HEK293 (cell line): ENCODE measurements at regions not wholly inside any gene's neighbourhood (a gene's known extent, or its start where the extent isn't known, plus 50 kb on each side); places are given as distances from the start of the nearest gene placed in this dataset.
A peak's percentile ranks its signal among the peaks of the same experiment; 100 is the strongest.

Source experiments
- CTCF ChIA-PET: fragments of 350-600 bp; formaldehyde crosslinking; extraction: SDS; loops from one replicate; lab custom pipeline; 2021; ENCODE audit warnings: antibody characterized with exemption; lab: Yijun Ruan, JAX
- POLR2A ChIA-PET: fragments of 300-600 bp; formaldehyde crosslinking; extraction: SDS; loops from one replicate; lab custom pipeline; 2020; ENCODE audit warnings: antibody characterized with exemption, inconsistent platforms; lab: Yijun Ruan, JAX
- H3K27ac ChIP-seq: fragments of 200-500 bp; sonication (Bioruptor generic); 2 replicates; pipeline ENCODE4 v1.5.1; 2014; ENCODE audit warnings: low read depth, low read length, control low read depth, inconsistent platforms; ENCODE audit errors: extremely low read depth
- H3K36me3 ChIP-seq, 2 experiments: fragments of 200-500 bp in 1 of 2; sonication (Bioruptor generic) in 1 of 2; 1 replicate in 1 of 2; 2 replicates in 1 of 2; pipeline ENCODE4 v1.5.1; 2014 to 2017; ENCODE audit warnings: inconsistent platforms in 2 of 2, low read length in 2 of 2; ENCODE audit not compliant: control insufficient read depth in 2 of 2, insufficient read depth in 1 of 2
- H3K4me1 ChIP-seq: fragments of 200-500 bp; sonication (Bioruptor generic); 2 replicates; pipeline ENCODE4 v1.5.1; 2014; ENCODE audit warnings: mild to moderate bottlenecking, low read length, inconsistent platforms; ENCODE audit not compliant: control insufficient read depth, insufficient read depth
- H3K4me3 ChIP-seq: 2 replicates; pipeline ENCODE4 v1.5.1; 2011; ENCODE audit warnings: low read depth, mild to moderate bottlenecking, control low read depth, low read length, moderate library complexity
- H3K9me3 ChIP-seq: fragments of 200-500 bp; sonication (Bioruptor generic); 2 replicates; pipeline ENCODE4 v1.5.1; 2014; ENCODE audit warnings: low read depth, low read length, inconsistent platforms; ENCODE audit not compliant: control insufficient read depth, insufficient read depth
- EGR2 ChIP-seq: fragments of 450-650 bp; formaldehyde crosslinking; IDR thresholded peaks from 2 replicates; pipeline ENCODE4 v1.5.1; 2016; ENCODE audit warnings: low read depth, missing biosample characterization, missing genetic modification characterization
- HOXA7 ChIP-seq: sonication (generic); formaldehyde crosslinking; IDR thresholded peaks from 2 replicates; pipeline ENCODE4 v1.8.1; 2022; ENCODE audit warnings: missing genetic modification reagents, borderline replicate concordance
- KLF17 ChIP-seq: fragments of 450-650 bp; formaldehyde crosslinking; IDR thresholded peaks from 2 replicates; pipeline ENCODE4 v1.5.1; 2016; ENCODE audit warnings: missing biosample characterization, missing genetic modification characterization
- OSR2 ChIP-seq: fragments of 450-650 bp; formaldehyde crosslinking; IDR thresholded peaks from 2 replicates; pipeline ENCODE4 v1.5.1; 2016; ENCODE audit warnings: missing biosample characterization, missing genetic modification characterization
- SETDB1 ChIP-seq: IDR thresholded peaks from one replicate; pipeline ENCODE4 v1.6.1; 2017; ENCODE audit warnings: mild to moderate bottlenecking, low read length, moderate library complexity, mixed read lengths; ENCODE audit not compliant: insufficient read length
- WT1 ChIP-seq: fragments of 450-650 bp; formaldehyde crosslinking; IDR thresholded peaks from 2 replicates; pipeline ENCODE4 v1.5.1; 2016; ENCODE audit warnings: missing biosample characterization, missing genetic modification characterization
- ZBTB7A ChIP-seq: fragments of 450-650 bp; formaldehyde crosslinking; IDR thresholded peaks from 2 replicates; pipeline ENCODE4 v1.5.1; 2016; ENCODE audit warnings: low read depth, missing biosample characterization, missing genetic modification characterization
- ZFHX2 ChIP-seq: fragments of 450-650 bp; formaldehyde crosslinking; conservative IDR thresholded peaks from 2 replicates; pipeline ENCODE4 v1.5.1; 2016; ENCODE audit warnings: missing biosample characterization, missing genetic modification characterization
- ZFP41 ChIP-seq: fragments of 450-650 bp; formaldehyde crosslinking; IDR thresholded peaks from 2 replicates; pipeline ENCODE4 v1.5.1; 2016; ENCODE audit warnings: missing biosample characterization, missing genetic modification characterization, borderline replicate concordance
- ZNF112 ChIP-seq: fragments of 450-650 bp; formaldehyde crosslinking; IDR thresholded peaks from 2 replicates; pipeline ENCODE4 v1.5.0; 2017; ENCODE audit warnings: missing biosample characterization, missing genetic modification characterization
- ZNF157 ChIP-seq: fragments of 450-650 bp; formaldehyde crosslinking; IDR thresholded peaks from 2 replicates; pipeline ENCODE4 v1.5.1; 2016; ENCODE audit warnings: missing biosample characterization, missing genetic modification characterization
- ZNF184 ChIP-seq: fragments of 450-650 bp; IDR thresholded peaks from 2 replicates; pipeline ENCODE4 v1.5.1; 2018; ENCODE audit warnings: missing biosample characterization, mild to moderate bottlenecking, missing genetic modification characterization
- ZNF202 ChIP-seq: fragments of 450-650 bp; formaldehyde crosslinking; IDR thresholded peaks from 2 replicates; pipeline ENCODE4 v1.5.1; 2016; ENCODE audit warnings: missing biosample characterization, missing genetic modification characterization, borderline replicate concordance
- ZNF24 ChIP-seq: fragments of 450-650 bp; formaldehyde crosslinking; IDR thresholded peaks from 2 replicates; pipeline ENCODE4 v1.5.1; 2016; ENCODE audit warnings: missing biosample characterization, missing genetic modification characterization
- ZNF449 ChIP-seq: fragments of 450-650 bp; formaldehyde crosslinking; IDR thresholded peaks from 2 replicates; pipeline ENCODE4 v1.5.1; 2017; ENCODE audit warnings: missing biosample characterization, mild to moderate bottlenecking, missing genetic modification characterization, moderate library complexity
- ZNF501 ChIP-seq: fragments of 450-650 bp; formaldehyde crosslinking; IDR thresholded peaks from 2 replicates; pipeline ENCODE4 v1.5.1; 2016; ENCODE audit warnings: missing biosample characterization, missing genetic modification characterization
- ZNF521 ChIP-seq: fragments of 450-650 bp; formaldehyde crosslinking; IDR thresholded peaks from 2 replicates; pipeline ENCODE4 v1.5.1; 2017; ENCODE audit warnings: missing biosample characterization, mild to moderate bottlenecking, missing genetic modification characterization
- ZNF560 ChIP-seq: fragments of 450-650 bp; formaldehyde crosslinking; IDR thresholded peaks from 2 replicates; pipeline ENCODE4 v1.5.1; 2017; ENCODE audit warnings: missing biosample characterization, missing genetic modification characterization, borderline replicate concordance
- ZNF571 ChIP-seq: fragments of 450-650 bp; formaldehyde crosslinking; IDR thresholded peaks from 2 replicates; pipeline ENCODE4 v1.5.0; 2017; ENCODE audit warnings: missing biosample characterization, missing genetic modification characterization
- ZNF658 ChIP-seq: fragments of 450-650 bp; formaldehyde crosslinking; IDR thresholded peaks from 2 replicates; pipeline ENCODE4; 2016; ENCODE audit warnings: missing biosample characterization, missing genetic modification characterization
- ZNF670 ChIP-seq: fragments of 450-650 bp; formaldehyde crosslinking; IDR thresholded peaks from 2 replicates; pipeline ENCODE4 v1.5.1; 2016; ENCODE audit warnings: missing biosample characterization, missing genetic modification characterization, low read depth
- ZSCAN23 ChIP-seq: fragments of 450-650 bp; formaldehyde crosslinking; IDR thresholded peaks from 2 replicates; pipeline ENCODE4 v1.5.1; 2016; ENCODE audit warnings: missing biosample characterization, missing genetic modification characterization
- ZSCAN30 ChIP-seq: fragments of 450-650 bp; IDR thresholded peaks from 2 replicates; pipeline ENCODE4 v1.5.1; 2018; ENCODE audit warnings: missing biosample characterization, mild to moderate bottlenecking, missing genetic modification characterization, moderate library complexity
- TF ChIP-seq, protein P1 (sequence below): fragments of 450-650 bp; formaldehyde crosslinking; IDR thresholded peaks from 2 replicates; pipeline ENCODE4 v1.5.1; 2016; ENCODE audit warnings: missing biosample characterization, missing genetic modification characterization

GRCh38 chr1:201670517-201670916 lies 131.6 kb downstream of the NAV1 start:
- H3K27ac ChIP-seq, result no peak overlapping the region
- TF ChIP-seq ZNF501, result no peak
- TF ChIP-seq, protein P1, sequence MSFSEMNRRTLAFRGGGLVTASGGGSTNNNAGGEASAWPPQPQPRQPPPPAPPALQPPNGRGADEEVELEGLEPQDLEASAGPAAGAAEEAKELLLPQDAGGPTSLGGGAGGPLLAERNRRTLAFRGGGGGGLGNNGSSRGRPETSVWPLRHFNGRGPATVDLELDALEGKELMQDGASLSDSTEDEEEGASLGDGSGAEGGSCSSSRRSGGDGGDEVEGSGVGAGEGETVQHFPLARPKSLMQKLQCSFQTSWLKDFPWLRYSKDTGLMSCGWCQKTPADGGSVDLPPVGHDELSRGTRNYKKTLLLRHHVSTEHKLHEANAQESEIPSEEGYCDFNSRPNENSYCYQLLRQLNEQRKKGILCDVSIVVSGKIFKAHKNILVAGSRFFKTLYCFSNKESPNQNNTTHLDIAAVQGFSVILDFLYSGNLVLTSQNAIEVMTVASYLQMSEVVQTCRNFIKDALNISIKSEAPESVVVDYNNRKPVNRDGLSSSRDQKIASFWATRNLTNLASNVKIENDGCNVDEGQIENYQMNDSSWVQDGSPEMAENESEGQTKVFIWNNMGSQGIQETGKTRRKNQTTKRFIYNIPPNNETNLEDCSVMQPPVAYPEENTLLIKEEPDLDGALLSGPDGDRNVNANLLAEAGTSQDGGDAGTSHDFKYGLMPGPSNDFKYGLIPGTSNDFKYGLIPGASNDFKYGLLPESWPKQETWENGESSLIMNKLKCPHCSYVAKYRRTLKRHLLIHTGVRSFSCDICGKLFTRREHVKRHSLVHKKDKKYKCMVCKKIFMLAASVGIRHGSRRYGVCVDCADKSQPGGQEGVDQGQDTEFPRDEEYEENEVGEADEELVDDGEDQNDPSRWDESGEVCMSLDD, result no peak
- 0 out of 2 replicates have a peak, but pooled peaks have one; percentile 12 for TF ChIP-seq ZNF157 (tag by site-specific recombination)
- TF ChIP-seq ZNF560 (tag by site-specific recombination), result no peak
- no peak for TF ChIP-seq ZNF521 (tag by site-specific recombination)
- TF ChIP-seq, all 188 proteins: peak for 1
- ChIA-PET CTCF (no interaction called here), POLR2A (no interaction called here)
- H3K36me3 ChIP-seq, result no peaks in the 10 kb centered on the region
- H3K9me3 ChIP-seq, result no peaks in the 10 kb centered on the region
- H3K4me1 ChIP-seq, result no peaks in the 10 kb centered on the region
- H3K4me3 ChIP-seq, result no peak overlapping the region

DNA sequence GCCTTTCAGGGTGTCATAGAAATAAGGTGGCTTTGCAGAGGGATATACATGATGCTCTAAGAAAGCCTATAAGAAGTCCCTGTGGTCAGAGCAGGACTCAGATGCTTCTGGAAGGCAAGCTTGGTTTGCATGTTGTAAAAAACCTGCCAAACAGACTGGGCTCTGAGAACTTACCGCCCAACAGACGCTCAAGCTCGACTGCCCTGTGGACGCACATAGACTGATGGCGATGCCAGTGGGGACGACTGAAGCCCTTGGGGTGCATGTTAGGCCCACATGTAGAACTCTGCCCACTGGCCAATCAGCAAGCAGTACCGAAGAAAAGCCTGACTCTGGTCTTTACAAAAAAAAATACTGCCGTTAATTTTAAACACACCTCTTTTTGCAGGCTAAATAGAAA lies 133.8 kb downstream of the NAV1 start:
- no peaks in the 10 kb centered on the region for H3K9me3 ChIP-seq
- peaks cover 3% of the 10 kb centered on the region; the same call in 1 of the 2 replicates for H3K4me1 ChIP-seq
- CTCF ChIA-PET, result interaction anchor here (0.6 to 1.5 kb wide), 2 partner anchors 25 to 30 kb away, joined by 3 read pairs; no protein-coding TSS in a partner anchor
- POLR2A ChIA-PET, result no interaction called here
- no peak for TF ChIP-seq ZNF184 (tag by site-specific recombination)
- TF ChIP-seq HOXA7 (CRISPR knock-in tag), result no peak
- no peak for TF ChIP-seq ZFP41
- no peak for TF ChIP-seq ZBTB7A (tag by site-specific recombination)
- TF ChIP-seq ZSCAN30 (tag by site-specific recombination), result no peak
- no peak for TF ChIP-seq ZSCAN23 (tag by site-specific recombination)
- H3K4me3 ChIP-seq, result no peak overlapping the region
- no peaks in the 10 kb centered on the region for H3K36me3 ChIP-seq
- H3K27ac ChIP-seq, result no peak overlapping the region

DNA sequence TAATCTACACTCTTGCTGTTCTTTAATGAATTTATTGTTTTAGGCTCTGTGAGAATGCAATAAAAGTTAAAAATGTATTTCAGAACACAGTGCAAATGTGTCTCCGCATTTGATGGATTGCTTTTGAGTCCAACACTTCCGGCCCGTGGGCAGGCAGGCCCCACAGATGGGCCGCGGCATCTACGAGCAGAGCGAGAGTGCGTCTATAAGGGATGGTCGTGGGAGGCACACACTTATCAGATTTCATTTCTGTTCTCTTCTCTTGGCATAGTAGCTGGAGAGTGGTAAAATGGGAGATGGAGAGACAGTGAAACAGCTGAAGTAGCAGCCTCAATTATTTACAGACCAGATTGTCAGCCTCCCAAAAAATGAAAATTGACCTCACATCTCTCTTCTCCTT lies 134.2 kb downstream of the NAV1 start:
- H3K4me3 ChIP-seq, result no peak overlapping the region
- H3K9me3 ChIP-seq, result no peaks in the 10 kb centered on the region
- POLR2A ChIA-PET, result no interaction called here
- no peak overlapping the region for H3K27ac ChIP-seq
- TF ChIP-seq ZFHX2, result peak; percentile 74
- TF ChIP-seq EGR2 (tag by site-specific recombination), result peak; percentile 78
- no peak for TF ChIP-seq ZNF658 (tag by site-specific recombination)
- peaks cover 3% of the 10 kb centered on the region; the same call in 1 of the 2 replicates for H3K4me1 ChIP-seq
- H3K36me3 ChIP-seq, result no peaks in the 10 kb centered on the region
- CTCF ChIA-PET, result interaction anchor here (0.6 to 1.5 kb wide), 2 partner anchors 25 to 29 kb away, joined by 3 read pairs; no protein-coding TSS in a partner anchor

- Histone ChIP-seq H3K36me3 (no peaks in the 10 kb centered on the region), H3K9me3 (no peaks in the 10 kb centered on the region), H3K27ac (no peak overlapping the region), H3K4me1 (peaks cover 3% of the 10 kb centered on the region; the same call in 1 of the 2 replicates), H3K4me3 (no peak overlapping the region)
- ChIA-PET POLR2A (no interaction called here), CTCF (no interaction called here)
- TF ChIP-seq ZNF202 (tag by site-specific recombination) (no peak), KLF17 (tag by site-specific recombination) (no peak), ZNF449 (no peak), WT1 (no peak), ZNF571 (tag by site-specific recombination) (no peak), SETDB1 (no peak), ZNF670 (tag by site-specific recombination) (no peak), OSR2 (no peak), ZNF24 (tag by site-specific recombination) (no peak), ZNF112 (tag by site-specific recombination) (no peak)
Observed at GRCh38 chr1:201673915-201674314, 135.0 kb downstream of the NAV1 start.
